Right lobe of liver (tissue), 6 donors: ENCODE measurements at regions not wholly inside any gene's neighbourhood (a gene's known extent, or its start where the extent isn't known, plus 50 kb on each side); places are given as distances from the start of the nearest gene placed in this dataset.

Source experiments
- ATAC-seq, 4 donors: fragments of 200-7000 bp; cut with Tn5 transposase; one replicate each; pipeline ENCODE4 v1.9.1; 2020; ENCODE audit warnings: mild to moderate bottlenecking in 4 of 4, moderate library complexity in 4 of 4
- DNase-seq, 3 donors: peaks; one replicate each; pipeline ENCODE4 v3.0.0-alpha.2; 2020
- H3K27ac ChIP-seq, 3 donors: fragments of 200-600 bp; one replicate each; pipeline ENCODE4 v1.8.0; 2022
- H3K27me3 ChIP-seq, 2 donors: fragments of 200-600 bp; one replicate each; pipeline ENCODE4 v1.8.0; 2022
- H3K36me3 ChIP-seq, 4 donors: fragments of 200-600 bp; sonication (generic) in 1 of 4; one replicate each; pipeline versions ENCODE4 v1.5.1 to v1.8.0; 2017 to 2022; ENCODE audit warnings: control low read depth in 1 of 4
- H3K4me1 ChIP-seq, 4 donors: fragments of 200-600 bp; sonication (generic) in 1 of 4; one replicate each; pipeline versions ENCODE4 v1.5.1 to v1.8.0; 2017 to 2022; ENCODE audit warnings: control low read depth in 1 of 4
- H3K4me3 ChIP-seq, 3 donors: fragments of 200-600 bp; one replicate each; pipeline ENCODE4 v1.8.0; 2022
- H3K9me3 ChIP-seq, 4 donors: fragments of 200-600 bp; sonication (generic) in 1 of 4; one replicate each; pipeline versions ENCODE4 v1.5.1 to v1.8.0; 2017 to 2022; ENCODE audit warnings: control low read depth in 1 of 4
- POLR2A ChIP-seq: fragments of 450-650 bp; IDR thresholded peaks from one replicate; pipeline ENCODE4 v1.6.1; 2017; ENCODE audit warnings: antibody characterized with exemption, mild to moderate bottlenecking
- WGBS: methylation state at CpG from one replicate; pipeline ENCODE4 v1.1.6; 2018; ENCODE audit warnings: low coverage, low lambda C conversion rate; ENCODE audit not compliant: insufficient coverage; ENCODE audit errors: missing lambda C conversion rate; 5-methylcytosine and 5-hydroxymethylcytosine counted together
- intact Hi-C, 2 donors: fragments of 100-400 bp; cut with DNase I; formaldehyde crosslinking; loops; one replicate each; pipeline versions ENCODE4 v1.11.2 to v1.14.1; 2022
- TF ChIP-seq, protein P1 (sequence below), 4 donors: fragments of 200-600 bp in 3 of 4; fragments of 450-650 bp in 1 of 4; IDR thresholded peaks; one replicate each; pipeline versions ENCODE4 v1.5.1 to v1.8.0; 2016 to 2022; ENCODE audit warnings: antibody characterized with exemption in 4 of 4, mild to moderate bottlenecking in 2 of 4
- donor health status: DM: no; HTN: yes; CAD: no.
- donor health status: DM: no; HTN: no; CAD: no.
- donor health status: DM: no; HTN: no; CAD: no.
- donor health status: DM: no; HTN: yes; CAD: no.
- donor health status: DM: no; HTN: yes; CAD: no.

DNA sequence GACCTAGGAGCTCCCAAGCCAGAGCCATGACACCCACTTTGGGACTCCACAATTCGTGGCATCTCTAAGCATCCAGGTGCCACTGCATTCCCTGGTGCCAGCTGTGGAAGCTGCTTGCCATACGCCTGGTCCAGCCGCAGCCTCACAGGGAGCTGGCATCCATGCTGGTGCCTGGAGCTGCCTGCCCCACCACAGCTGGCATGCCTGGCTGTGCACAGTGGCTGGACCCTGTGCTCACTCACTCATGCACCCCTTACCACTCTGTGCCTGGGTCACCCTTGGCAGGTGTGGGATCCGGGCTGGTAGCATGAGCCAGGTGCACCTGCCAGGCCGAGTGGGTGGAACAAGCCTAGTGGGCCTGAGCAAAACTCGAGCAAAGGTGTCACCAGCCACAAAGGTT, 90.1 kb downstream of the CAVIN4 start:
- intact Hi-C loops = no loop called here
- no peak for TF ChIP-seq POLR2A
- TF ChIP-seq, protein P1, sequence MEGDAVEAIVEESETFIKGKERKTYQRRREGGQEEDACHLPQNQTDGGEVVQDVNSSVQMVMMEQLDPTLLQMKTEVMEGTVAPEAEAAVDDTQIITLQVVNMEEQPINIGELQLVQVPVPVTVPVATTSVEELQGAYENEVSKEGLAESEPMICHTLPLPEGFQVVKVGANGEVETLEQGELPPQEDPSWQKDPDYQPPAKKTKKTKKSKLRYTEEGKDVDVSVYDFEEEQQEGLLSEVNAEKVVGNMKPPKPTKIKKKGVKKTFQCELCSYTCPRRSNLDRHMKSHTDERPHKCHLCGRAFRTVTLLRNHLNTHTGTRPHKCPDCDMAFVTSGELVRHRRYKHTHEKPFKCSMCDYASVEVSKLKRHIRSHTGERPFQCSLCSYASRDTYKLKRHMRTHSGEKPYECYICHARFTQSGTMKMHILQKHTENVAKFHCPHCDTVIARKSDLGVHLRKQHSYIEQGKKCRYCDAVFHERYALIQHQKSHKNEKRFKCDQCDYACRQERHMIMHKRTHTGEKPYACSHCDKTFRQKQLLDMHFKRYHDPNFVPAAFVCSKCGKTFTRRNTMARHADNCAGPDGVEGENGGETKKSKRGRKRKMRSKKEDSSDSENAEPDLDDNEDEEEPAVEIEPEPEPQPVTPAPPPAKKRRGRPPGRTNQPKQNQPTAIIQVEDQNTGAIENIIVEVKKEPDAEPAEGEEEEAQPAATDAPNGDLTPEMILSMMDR (IDR thresholded peaks at IDR 0.05) = no peak
- H3K4me3 ChIP-seq = no peak overlapping the region
- H3K36me3 ChIP-seq = no peaks in the 10 kb centered on the region
- H3K4me1 ChIP-seq = no peaks in the 10 kb centered on the region
- no peak overlapping the region for H3K27ac ChIP-seq
- H3K27me3 ChIP-seq = no peaks in the 10 kb centered on the region
- DNase-seq (no peak), ATAC-seq (no peak)
- 39% methylated on average over 2 of the region's 6 CpGs for WGBS
- no peaks in the 10 kb centered on the region for H3K9me3 ChIP-seq

- no peak for TF ChIP-seq POLR2A
- TF ChIP-seq, protein P1 (IDR thresholded peaks at IDR 0.05) = no peak
- ATAC-seq = no peak
- H3K27ac ChIP-seq = no peak overlapping the region
- no peaks in the 10 kb centered on the region for H3K36me3 ChIP-seq
- intact Hi-C loops = no loop called here
- 37% methylated on average over 4 of the region's 8 CpGs for WGBS
- H3K4me1 ChIP-seq = no peaks in the 10 kb centered on the region
- no peaks in the 10 kb centered on the region for H3K27me3 ChIP-seq
- no peak for DNase-seq
- H3K9me3 ChIP-seq = no peaks in the 10 kb centered on the region
- H3K4me3 ChIP-seq = no peak overlapping the region
Measured at GRCh38 chr9:100669968-100670367, 92.1 kb downstream of the CAVIN4 start.

DNA sequence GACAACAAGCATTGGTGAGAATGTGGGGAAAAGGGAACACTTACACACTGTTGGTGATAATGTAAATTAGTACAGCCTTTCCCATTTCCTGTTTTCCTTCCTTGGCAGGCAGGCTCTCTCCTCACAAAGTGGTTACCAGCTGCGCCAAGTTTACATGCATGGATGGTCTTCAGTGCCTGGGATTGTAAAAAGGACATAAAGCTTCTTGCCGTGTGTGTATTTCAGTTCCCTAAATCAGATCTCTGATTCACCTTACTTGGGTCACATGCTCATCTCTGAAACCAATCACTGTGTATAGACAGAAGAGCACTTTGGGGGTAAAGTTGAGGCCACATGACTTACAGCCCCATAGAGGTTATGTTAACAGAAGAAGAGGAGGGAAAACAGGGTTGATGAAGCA, 92.8 kb downstream of the CAVIN4 start:
- 50% methylated on average over 2 of the region's 2 CpGs for WGBS
- intact Hi-C loops = no loop called here

GRCh38 chr9:100671898-100672297, 94.0 kb downstream of the CAVIN4 start:
- no peak for ATAC-seq
- TF ChIP-seq, protein P1 (IDR thresholded peaks at IDR 0.05) = no peak
- no peak for TF ChIP-seq POLR2A
- DNase-seq = no peak
- Histone ChIP-seq H3K9me3 (no peaks in the 10 kb centered on the region), H3K27ac (no peak overlapping the region), H3K4me1 (no peaks in the 10 kb centered on the region), H3K4me3 (no peak overlapping the region), H3K36me3 (no peaks in the 10 kb centered on the region), H3K27me3 (no peaks in the 10 kb centered on the region)
- WGBS = 55% methylated on average over 5 of the region's 5 CpGs
- intact Hi-C loops = no loop called here

More for the DNA sequence above, 92.8 kb downstream of the CAVIN4 start:
- ATAC-seq (no peak), DNase-seq (no peak)
- Histone ChIP-seq H3K4me1 (no peaks in the 10 kb centered on the region), H3K9me3 (no peaks in the 10 kb centered on the region), H3K36me3 (no peaks in the 10 kb centered on the region), H3K4me3 (no peak overlapping the region), H3K27me3 (no peaks in the 10 kb centered on the region), H3K27ac (no peak overlapping the region)
- TF ChIP-seq, protein P1 (IDR thresholded peaks at IDR 0.05) = no peak
- TF ChIP-seq POLR2A = no peak

DNA sequence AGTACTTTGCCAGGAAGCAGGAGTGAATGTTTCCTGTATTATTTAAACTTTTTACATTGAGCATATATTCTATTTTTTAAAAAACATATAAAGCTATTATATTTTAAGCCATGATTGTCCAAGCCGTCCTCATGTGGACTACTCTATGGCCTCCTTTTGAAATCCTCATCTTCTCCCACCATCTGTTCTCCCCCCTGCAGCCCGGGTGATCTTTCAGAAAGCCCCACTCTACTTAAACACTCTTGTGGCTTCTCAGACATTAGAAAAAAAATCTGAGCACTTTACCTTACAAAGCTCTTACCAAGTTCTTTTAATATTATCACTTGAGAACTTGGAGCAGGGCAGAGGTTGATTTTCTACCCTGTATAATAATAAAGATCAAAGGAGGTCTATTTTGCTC, 95.4 kb downstream of the CAVIN4 start:
- H3K4me3 ChIP-seq = no peak overlapping the region
- no peak overlapping the region for H3K27ac ChIP-seq
- no peak for ATAC-seq
- WGBS = 54% methylated on average over 2 of the region's 2 CpGs
- no peaks in the 10 kb centered on the region for H3K4me1 ChIP-seq
- no peaks in the 10 kb centered on the region for H3K9me3 ChIP-seq
- intact Hi-C loops = no loop called here
- no peaks in the 10 kb centered on the region for H3K27me3 ChIP-seq
- no peaks in the 10 kb centered on the region for H3K36me3 ChIP-seq
- DNase-seq = no peak
- TF ChIP-seq POLR2A = no peak
- TF ChIP-seq, protein P1 (IDR thresholded peaks at IDR 0.05) = no peak
